ENCODE measurements at regions not wholly inside any gene's neighbourhood (a gene's known extent, or its start where the extent isn't known, plus 50 kb on each side); places are given as distances from the start of the nearest gene placed in this dataset.
"Not testable (repeated sequence)": the region's sequence is repeated elsewhere in the genome, so short reads cannot be mapped to it uniquely, and the experiment has no call there.

DNA sequence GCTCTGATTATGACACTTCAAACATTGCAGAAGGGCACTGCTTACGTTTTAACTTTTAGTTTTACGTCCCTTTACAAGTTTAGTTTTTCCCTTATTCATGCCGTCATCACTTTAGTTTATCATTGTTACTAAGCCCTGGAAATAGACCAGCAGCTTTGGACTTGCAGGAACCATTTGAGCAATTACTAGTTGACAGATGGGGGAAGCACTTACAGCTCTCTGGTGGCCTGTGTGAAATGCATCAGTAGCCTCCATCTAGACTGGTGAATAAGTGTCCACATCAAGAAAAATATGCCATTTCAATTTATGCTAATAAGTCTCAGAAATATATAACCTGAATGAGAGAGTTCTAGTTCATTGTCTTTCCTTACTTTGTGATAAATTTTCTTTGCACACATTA lies 194.9 kb upstream of the GRM3 start:
- H3K27me3 Mint-ChIP-seq = no peaks in the 10 kb centered on the region
- CTCF ChIA-PET = no interaction called here
- no peak overlapping the region for H3K4me3 Mint-ChIP-seq
- H3K36me3 Mint-ChIP-seq = no peaks in the 10 kb centered on the region
- H3K4me1 Mint-ChIP-seq (ENCODE audit: low read depth) = no peaks in the 10 kb centered on the region
- H3K27ac Mint-ChIP-seq = no peak overlapping the region
- H3K9me3 Mint-ChIP-seq = no peaks in the 10 kb centered on the region
- DNase-seq = no peak
- POLR2A ChIA-PET = no interaction called here
- intact Hi-C loops (cut with micrococcal nuclease) = no loop called here

DNA sequence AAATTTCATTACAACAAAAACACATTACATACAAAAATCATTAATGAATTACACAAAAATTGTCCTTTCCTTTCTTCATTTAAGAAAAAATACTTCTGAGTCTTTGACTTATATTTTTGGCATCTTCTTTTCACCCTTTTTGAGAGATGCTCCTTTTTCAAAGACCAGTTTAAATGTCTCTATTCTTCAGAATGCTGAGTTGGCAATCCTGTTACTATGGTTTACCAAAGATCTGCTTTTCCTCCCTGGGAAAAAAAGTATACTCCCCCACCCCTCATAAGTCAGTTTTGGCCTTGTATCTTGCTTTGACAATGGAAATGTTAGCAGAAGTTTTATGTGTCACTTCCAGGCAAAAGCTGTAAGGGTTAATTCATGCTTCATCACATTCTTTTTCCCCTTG lies 198.4 kb upstream of the GRM3 start:
- H3K9me3 Mint-ChIP-seq = no peaks in the 10 kb centered on the region
- no peaks in the 10 kb centered on the region for H3K27me3 Mint-ChIP-seq
- H3K36me3 Mint-ChIP-seq = no peaks in the 10 kb centered on the region
- no peak for DNase-seq
- no peak overlapping the region for H3K4me3 Mint-ChIP-seq
- ChIA-PET CTCF (interaction anchor here (1.5 kb wide), 1 partner anchor 24 kb away, joined by 3 read pairs; no protein-coding TSS in a partner anchor), POLR2A (no interaction called here)
- H3K27ac Mint-ChIP-seq = no peak overlapping the region
- H3K4me1 Mint-ChIP-seq (ENCODE audit: low read depth) = no peaks in the 10 kb centered on the region
- intact Hi-C loops (cut with micrococcal nuclease) = no loop called here

DNA sequence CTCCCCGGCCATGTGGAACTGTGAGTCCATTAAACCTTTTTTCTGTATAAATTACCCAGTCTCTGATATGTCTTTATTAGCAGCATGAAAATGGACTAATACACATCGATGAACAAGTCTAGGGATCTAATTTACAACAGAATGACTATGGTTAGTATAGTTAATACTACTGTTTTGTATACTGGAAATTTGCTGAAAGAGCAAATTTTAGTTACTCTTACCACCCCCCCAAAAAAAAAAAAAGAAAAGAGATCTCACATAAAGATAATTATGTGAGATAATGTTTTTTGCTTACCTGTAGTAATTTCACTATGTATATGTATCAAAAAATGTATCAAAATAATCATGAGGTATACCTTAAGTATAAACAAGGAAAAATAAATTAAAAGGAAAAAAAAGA lies 199.5 kb upstream of the GRM3 start:
- Mint-ChIP-seq H3K27ac (no peak overlapping the region), H3K4me3 (no peak overlapping the region), H3K36me3 (no peaks in the 10 kb centered on the region), H3K27me3 (no peaks in the 10 kb centered on the region), H3K4me1 (ENCODE audit: low read depth) (no peaks in the 10 kb centered on the region), H3K9me3 (no peaks in the 10 kb centered on the region)
- ChIA-PET POLR2A (no interaction called here), CTCF (no interaction called here)
- no peak for DNase-seq
- intact Hi-C loops (cut with micrococcal nuclease) = no loop called here

DNA sequence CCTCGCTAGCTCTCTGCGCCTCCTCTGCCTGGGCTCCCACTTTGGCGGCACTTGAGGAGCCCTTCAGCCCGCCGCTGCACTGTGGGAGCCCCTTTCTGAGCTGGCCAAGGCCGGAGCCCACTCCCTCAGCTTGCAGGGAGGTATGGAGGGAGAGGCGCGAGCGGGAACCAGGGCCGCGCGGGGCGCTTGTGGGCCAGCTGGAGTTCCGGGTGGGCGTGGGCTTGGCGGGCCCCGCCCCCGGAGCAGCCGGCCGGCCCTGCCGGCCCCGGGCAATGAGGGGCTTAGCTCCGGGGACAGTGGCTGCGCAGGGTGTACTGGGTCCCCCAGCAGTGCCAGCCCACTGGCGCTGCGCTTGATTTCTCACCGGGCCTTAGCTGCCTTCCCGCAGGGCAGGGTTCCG lies 203.3 kb upstream of the GRM3 start:
- H3K4me3 Mint-ChIP-seq; intact Hi-C loops (cut with micrococcal nuclease); CTCF ChIA-PET; POLR2A ChIA-PET; H3K4me1 Mint-ChIP-seq (ENCODE audit: low read depth); H3K9me3 Mint-ChIP-seq; H3K27me3 Mint-ChIP-seq; DNase-seq; H3K27ac Mint-ChIP-seq; H3K36me3 Mint-ChIP-seq: not testable (repeated sequence)

DNA sequence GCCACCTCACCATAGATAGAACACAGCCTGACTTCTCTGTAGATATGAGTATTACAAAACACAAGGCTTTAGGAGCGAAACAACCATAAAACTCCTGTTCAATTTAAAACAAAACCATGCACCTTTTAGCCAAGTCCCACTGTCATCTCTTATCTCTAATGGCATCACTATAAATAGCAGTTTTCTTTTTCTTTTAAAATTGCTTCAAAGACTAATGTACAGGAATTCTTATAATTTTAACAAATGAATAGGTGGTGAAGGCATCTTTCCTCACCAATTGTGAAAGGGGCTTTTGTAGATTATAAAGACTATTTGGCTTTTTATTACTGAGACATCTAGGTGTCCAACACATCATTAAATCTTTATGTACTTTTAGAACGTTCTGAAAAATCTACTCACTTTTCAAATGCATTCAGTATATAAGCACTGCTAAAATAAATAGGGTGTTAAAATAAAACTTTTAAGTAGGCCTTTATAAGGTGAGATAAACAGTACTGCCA lies 205.7 kb upstream of the GRM3 start:
- Mint-ChIP-seq H3K9me3 (no peaks in the 10 kb centered on the region), H3K36me3 (no peaks in the 10 kb centered on the region), H3K27me3 (no peaks in the 10 kb centered on the region), H3K4me1 (ENCODE audit: low read depth) (no peaks in the 10 kb centered on the region), H3K27ac (no peak overlapping the region), H3K4me3 (no peak overlapping the region)
- POLR2A ChIA-PET = no interaction called here
- intact Hi-C loops (cut with micrococcal nuclease) = no loop called here
- CTCF ChIA-PET = no interaction called here
- no peak for DNase-seq

DNA sequence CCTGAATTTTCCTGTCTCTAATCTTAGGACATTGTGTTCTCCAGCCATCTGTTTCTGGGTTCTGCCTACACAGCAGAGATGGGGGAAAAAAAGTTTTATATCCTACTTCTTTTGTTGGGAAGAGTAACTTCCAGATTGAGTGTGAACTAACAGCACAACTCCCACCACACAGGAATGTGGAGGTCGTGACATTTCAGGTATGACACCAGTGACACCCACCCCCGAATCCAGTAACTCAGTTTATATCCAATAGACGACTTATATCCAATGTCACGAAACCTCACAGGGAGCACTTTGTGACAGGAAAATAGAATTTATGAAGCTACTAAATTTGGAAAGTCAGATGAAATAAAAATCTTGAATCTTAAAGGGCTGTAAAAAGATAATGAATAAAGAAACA lies 211.9 kb upstream of the GRM3 start:
- no peaks in the 10 kb centered on the region for H3K27me3 Mint-ChIP-seq
- CTCF ChIA-PET = no interaction called here

DNA sequence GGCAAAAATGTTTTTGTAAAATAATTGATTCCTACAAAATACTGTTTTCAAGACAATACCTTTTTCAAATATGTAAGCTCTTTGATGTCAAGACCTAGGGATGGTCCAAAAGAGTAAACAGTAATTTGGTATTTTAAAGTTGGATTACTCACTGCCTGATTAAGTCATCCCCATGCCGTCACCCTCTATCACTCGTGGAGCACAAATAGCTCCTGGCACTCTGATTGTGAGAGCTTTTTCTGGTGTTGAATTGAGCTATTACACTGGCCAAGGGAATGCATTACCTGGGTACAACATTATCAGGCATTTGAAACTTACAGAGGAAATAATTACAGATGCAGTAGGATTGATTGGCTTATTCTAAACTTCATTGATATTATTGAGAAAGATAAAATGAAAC lies 231.9 kb upstream of the GRM3 start:
- CTCF ChIA-PET = no interaction called here
- intact Hi-C loops (cut with micrococcal nuclease) = no loop called here

More for the DNA sequence above, 211.9 kb upstream of the GRM3 start:
- Mint-ChIP-seq H3K36me3 (no peaks in the 10 kb centered on the region), H3K4me3 (no peak overlapping the region), H3K27ac (no peak overlapping the region), H3K4me1 (ENCODE audit: low read depth) (no peaks in the 10 kb centered on the region), H3K9me3 (no peaks in the 10 kb centered on the region)
- DNase-seq = no peak
- intact Hi-C loops (cut with micrococcal nuclease) = no loop called here
- POLR2A ChIA-PET = no interaction called here

DNA sequence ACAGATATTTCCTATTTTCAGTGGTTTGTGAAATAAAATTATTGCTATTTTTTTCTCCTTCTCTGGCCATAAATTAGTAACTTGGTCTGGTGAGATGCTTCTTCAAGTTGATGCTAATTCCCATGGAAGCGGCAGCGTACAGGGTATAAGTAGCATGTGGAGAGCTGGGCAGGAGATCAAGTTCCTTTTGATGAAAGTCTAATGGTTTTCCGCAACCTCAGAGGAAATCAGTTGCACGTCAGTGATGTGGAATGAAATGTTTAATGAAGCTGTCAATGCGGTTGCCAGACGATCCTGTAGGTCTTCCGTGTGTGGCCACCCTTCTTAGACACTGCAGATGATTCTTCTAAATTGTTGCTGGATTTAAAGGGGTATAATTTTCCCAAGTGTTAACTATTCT lies 236.4 kb upstream of the GRM3 start:
- DNase-seq = no peak
- Mint-ChIP-seq H3K9me3 (peaks cover 2% of the 10 kb centered on the region), H3K36me3 (no peaks in the 10 kb centered on the region), H3K27ac (no peak overlapping the region), H3K27me3 (no peaks in the 10 kb centered on the region), H3K4me3 (no peak overlapping the region), H3K4me1 (ENCODE audit: low read depth) (no peaks in the 10 kb centered on the region)
- intact Hi-C loops (cut with micrococcal nuclease) = no loop called here
- POLR2A ChIA-PET = no interaction called here
- CTCF ChIA-PET = no interaction called here

More for the DNA sequence above, 231.9 kb upstream of the GRM3 start:
- Mint-ChIP-seq H3K27me3 (no peaks in the 10 kb centered on the region), H3K4me3 (no peak overlapping the region), H3K9me3 (peaks cover 2% of the 10 kb centered on the region), H3K4me1 (ENCODE audit: low read depth) (no peaks in the 10 kb centered on the region), H3K36me3 (no peaks in the 10 kb centered on the region), H3K27ac (no peak overlapping the region)
- no peak for DNase-seq
- POLR2A ChIA-PET = interaction anchor here (0.6 kb wide), 1 partner anchor 332 kb away, joined by 3 read pairs; no protein-coding TSS in a partner anchor

DNA sequence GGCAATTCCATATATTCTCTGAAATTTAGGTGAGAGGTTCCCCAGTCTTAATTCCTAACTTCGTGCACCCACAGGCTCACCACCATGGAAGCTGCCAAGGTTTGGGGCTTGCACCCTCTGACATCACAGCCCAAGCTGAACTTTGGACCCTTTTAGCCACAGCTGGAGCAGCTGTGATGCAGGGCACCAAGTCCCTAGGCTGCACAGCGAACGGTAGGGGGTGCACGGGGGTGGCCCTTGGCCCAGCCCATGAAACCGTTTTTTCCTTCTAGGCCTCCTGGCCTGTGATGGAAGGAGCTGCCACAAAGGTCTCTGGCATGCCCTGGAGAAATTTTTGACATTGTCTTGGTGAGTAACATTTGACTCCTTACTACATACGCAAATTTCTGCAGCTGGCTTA lies 251.9 kb upstream of the GRM3 start:
- DNase-seq = no peak
- CTCF ChIA-PET = no interaction called here
- intact Hi-C loops (cut with micrococcal nuclease) = no loop called here
- Mint-ChIP-seq H3K9me3 (peaks cover 4% of the 10 kb centered on the region), H3K27ac (no peak overlapping the region), H3K27me3 (no peaks in the 10 kb centered on the region), H3K4me1 (ENCODE audit: low read depth) (no peaks in the 10 kb centered on the region), H3K36me3 (no peaks in the 10 kb centered on the region), H3K4me3 (no peak overlapping the region)
- POLR2A ChIA-PET = no interaction called here

DNA sequence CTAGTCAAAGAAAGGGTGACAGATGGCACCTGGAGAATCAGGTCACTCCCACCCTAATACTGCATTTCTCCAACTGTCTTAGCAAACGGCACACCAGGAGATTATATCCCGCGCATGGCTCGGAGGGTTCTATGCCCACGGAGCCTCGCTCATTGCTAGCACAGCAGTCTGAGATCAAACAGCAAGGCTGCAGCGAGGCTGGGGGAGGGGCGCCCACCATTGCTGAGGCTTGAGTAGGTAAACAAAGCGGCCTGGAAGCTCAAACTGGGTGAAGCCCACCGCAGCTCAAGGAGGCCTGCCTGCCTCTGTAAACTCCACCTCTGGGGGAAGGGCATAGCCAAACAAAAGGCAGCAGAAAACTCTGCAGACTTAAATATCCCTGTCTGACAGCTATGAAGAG lies 268.1 kb upstream of the GRM3 start:
- CTCF ChIA-PET; DNase-seq; POLR2A ChIA-PET; H3K27ac Mint-ChIP-seq; H3K36me3 Mint-ChIP-seq; intact Hi-C loops (cut with micrococcal nuclease); H3K27me3 Mint-ChIP-seq; H3K4me1 Mint-ChIP-seq (ENCODE audit: low read depth); H3K4me3 Mint-ChIP-seq: not testable (repeated sequence)
- H3K9me3 Mint-ChIP-seq = peaks cover 23% of the 10 kb centered on the region

DNA sequence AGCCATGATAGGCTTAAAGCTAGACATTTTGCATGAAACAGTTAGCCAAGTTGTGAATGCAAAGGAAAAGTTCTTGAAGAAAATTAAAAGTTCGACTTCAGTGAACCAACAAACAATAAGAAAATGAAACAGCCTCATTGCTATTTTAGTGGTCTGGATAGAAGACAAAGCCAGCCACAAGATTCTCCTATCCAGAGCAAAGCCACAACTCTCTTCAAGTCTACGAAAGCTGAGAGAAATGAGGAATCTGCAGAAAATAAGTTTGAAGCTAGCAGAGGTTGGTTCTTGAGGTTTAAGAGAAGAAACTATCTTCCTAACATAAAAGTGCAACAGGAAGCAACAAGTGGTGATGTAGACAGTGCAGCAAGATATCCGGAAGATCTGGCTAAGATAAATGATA lies 271.4 kb upstream of the GRM3 start:
- intact Hi-C loops (cut with micrococcal nuclease) = no loop called here
- Mint-ChIP-seq H3K36me3 (no peaks in the 10 kb centered on the region), H3K9me3 (peaks cover 15% of the 10 kb centered on the region), H3K27me3 (no peaks in the 10 kb centered on the region), H3K4me1 (ENCODE audit: low read depth) (no peaks in the 10 kb centered on the region), H3K27ac (no peak overlapping the region), H3K4me3 (no peak overlapping the region)
- ChIA-PET CTCF (no interaction called here), POLR2A (no interaction called here)
- DNase-seq = no peak

DNA sequence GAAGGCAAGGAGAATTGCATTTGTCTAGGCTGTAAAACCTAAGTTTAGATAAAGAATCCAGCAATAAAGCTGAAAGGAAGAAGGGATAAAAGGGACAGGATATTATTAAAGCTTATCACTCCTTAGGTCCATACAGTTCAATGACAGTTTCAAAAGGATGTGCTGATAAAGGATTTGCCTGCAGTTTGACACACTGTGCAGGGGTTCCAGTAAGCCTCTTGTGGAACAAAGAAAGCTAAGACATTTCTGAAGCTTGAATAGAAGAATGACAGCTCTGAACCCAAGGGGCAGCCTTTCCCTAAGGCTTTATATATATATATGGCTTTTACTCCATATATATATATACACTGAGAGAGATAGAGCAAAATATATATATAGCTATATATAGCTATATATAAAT lies 276.8 kb upstream of the GRM3 start:
- no peak for DNase-seq
- H3K4me1 Mint-ChIP-seq (ENCODE audit: low read depth) = no peaks in the 10 kb centered on the region
- ChIA-PET CTCF (no interaction called here), POLR2A (no interaction called here)
- no peaks in the 10 kb centered on the region for H3K27me3 Mint-ChIP-seq
- no peak overlapping the region for H3K4me3 Mint-ChIP-seq
- no peak overlapping the region for H3K27ac Mint-ChIP-seq
- peaks cover 9% of the 10 kb centered on the region for H3K9me3 Mint-ChIP-seq
- intact Hi-C loops (cut with micrococcal nuclease) = no loop called here
- no peaks in the 10 kb centered on the region for H3K36me3 Mint-ChIP-seq

DNA sequence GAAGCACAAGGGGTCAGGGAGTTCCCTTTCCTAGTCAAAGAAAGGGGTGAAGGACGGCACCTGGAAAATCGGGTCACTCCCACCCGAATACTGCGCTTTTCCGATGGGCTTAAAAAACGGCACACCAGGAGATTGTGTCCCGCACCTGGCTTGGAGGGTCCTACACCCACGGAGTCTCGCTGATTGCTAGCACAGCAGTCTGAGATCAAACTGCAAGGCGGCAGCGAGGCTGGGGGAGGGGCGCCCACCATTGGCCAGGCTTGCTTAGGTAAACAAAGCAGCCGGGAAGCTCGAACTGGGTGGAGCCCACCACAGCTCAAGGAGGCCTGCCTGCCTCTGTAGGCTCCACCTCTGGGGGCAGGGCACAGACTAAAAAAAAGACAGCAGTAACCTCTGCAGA lies 303.3 kb upstream of the GRM3 start:
- POLR2A ChIA-PET; H3K27me3 Mint-ChIP-seq; H3K36me3 Mint-ChIP-seq; H3K27ac Mint-ChIP-seq; H3K4me1 Mint-ChIP-seq (ENCODE audit: low read depth); CTCF ChIA-PET; H3K9me3 Mint-ChIP-seq; H3K4me3 Mint-ChIP-seq; DNase-seq; intact Hi-C loops (cut with micrococcal nuclease): not testable (repeated sequence)

DNA sequence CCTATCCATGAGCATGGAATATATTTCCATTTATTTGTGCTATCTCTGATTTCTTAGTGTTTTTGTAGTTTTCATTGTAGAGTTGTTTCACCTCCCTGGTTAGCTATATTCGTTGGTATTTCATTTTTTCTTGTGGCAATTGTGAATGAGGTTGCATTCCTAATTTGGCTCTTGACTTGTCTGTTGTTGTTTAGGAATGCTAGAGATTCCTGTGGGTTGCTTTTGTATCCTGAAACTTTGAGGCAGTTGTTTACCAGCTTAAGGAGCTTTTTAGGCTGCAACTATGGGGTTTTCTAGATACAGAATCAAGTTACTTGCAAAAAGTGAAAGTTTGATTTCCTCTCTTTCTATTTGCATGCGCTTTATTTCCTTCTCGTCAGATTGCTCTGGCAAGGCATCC lies 304.7 kb upstream of the GRM3 start:
- Mint-ChIP-seq H3K36me3 (no peaks in the 10 kb centered on the region), H3K4me1 (ENCODE audit: low read depth) (no peaks in the 10 kb centered on the region), H3K4me3 (no peak overlapping the region), H3K27me3 (no peaks in the 10 kb centered on the region), H3K27ac (no peak overlapping the region), H3K9me3 (peaks cover 10% of the 10 kb centered on the region)
- DNase-seq = no peak
- CTCF ChIA-PET = no interaction called here
- intact Hi-C loops (cut with micrococcal nuclease) = no loop called here
- POLR2A ChIA-PET = interaction anchor here (0.6 kb wide), 1 partner anchor 115 kb away, joined by 4 read pairs; no protein-coding TSS in a partner anchor
